SU-DHL-6 (cell line): ENCODE measurements at regions not wholly inside any gene's neighbourhood (a gene's known extent, or its start where the extent isn't known, plus 50 kb on each side); places are given as distances from the start of the nearest gene placed in this dataset.

Experiments
- CTCF ChIP-seq: fragments of 200-600 bp; sonication (generic); IDR thresholded peaks from one replicate; pipeline ENCODE4 v1.5.1; 2017; ENCODE audit warnings: antibody characterized with exemption, mild to moderate bottlenecking, low read length, moderate library complexity; ENCODE audit not compliant: insufficient read depth, poor library complexity, severe bottlenecking
- EZH2phosphoT487 ChIP-seq: fragments of 200-600 bp; sonication (generic), shearing (Covaris generic); conservative IDR thresholded peaks from 2 replicates; pipeline ENCODE4 v1.6.1; 2018; ENCODE audit warnings: mild to moderate bottlenecking, antibody characterized with exemption, low read length, moderate library complexity, mixed read lengths

DNA sequence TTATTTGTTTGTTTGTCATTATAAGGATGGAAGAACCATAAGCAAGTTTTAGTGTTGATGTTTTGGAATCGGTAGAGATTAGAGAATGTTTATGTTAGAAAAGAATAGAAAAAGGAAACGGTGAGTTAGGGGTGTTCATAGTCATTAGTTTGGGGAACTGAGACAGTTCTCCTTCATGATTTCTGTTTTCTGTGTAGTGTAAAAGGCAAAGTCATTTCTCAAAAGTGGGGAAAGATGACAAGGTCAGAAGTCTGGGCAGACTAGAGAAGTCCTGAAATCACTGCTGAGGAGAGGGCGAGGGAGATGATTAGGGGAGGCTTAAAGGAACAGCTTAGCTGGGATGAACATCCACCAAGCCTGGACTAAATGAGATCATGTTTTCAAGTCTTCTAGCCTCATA is 498.9 kb downstream of the TTLL7 start:
- no peak for TF ChIP-seq CTCF
- TF ChIP-seq EZH2phosphoT487 = no peak
